H9 (cell line): ENCODE measurements at regions not wholly inside any gene's neighbourhood (a gene's known extent, or its start where the extent isn't known, plus 50 kb on each side); places are given as distances from the start of the nearest gene placed in this dataset.

Experiments
- DNase-seq: peaks from one replicate; pipeline ENCODE4 v3.0.0-alpha.2; 2017
- H2AFZ ChIP-seq: one replicate; pipeline ENCODE4 v1.6.1; 2013; ENCODE audit warnings: mild to moderate bottlenecking, low read length, control low read depth, moderate library complexity
- H2AK5ac ChIP-seq: 2 replicates; pipeline ENCODE4 v1.6.1; 2013; ENCODE audit warnings: low read length, control low read depth, mixed read lengths; ENCODE audit not compliant: insufficient read length
- H2BK120ac ChIP-seq: one replicate; pipeline ENCODE4 v1.6.1; 2013; ENCODE audit warnings: low read depth, mild to moderate bottlenecking, low read length, control low read depth, inconsistent platforms; ENCODE audit not compliant: poor library complexity, severe bottlenecking
- H2BK12ac ChIP-seq: 2 replicates; pipeline ENCODE4 v1.6.1; 2013; ENCODE audit warnings: low read length, control low read depth, mixed read lengths, low read depth; ENCODE audit not compliant: insufficient read length
- H2BK15ac ChIP-seq: 2 replicates; pipeline ENCODE4 v1.6.1; 2013; ENCODE audit warnings: low read depth, low read length, control low read depth
- H2BK20ac ChIP-seq: one replicate; pipeline ENCODE4 v1.6.1; 2013; ENCODE audit warnings: low read depth, mild to moderate bottlenecking, low read length, control low read depth, inconsistent platforms; ENCODE audit not compliant: poor library complexity, severe bottlenecking
- H2BK5ac ChIP-seq: 2 replicates; pipeline ENCODE4 v1.6.1; 2013; ENCODE audit warnings: low read length, control low read depth, mixed read lengths; ENCODE audit not compliant: insufficient read length
- H3K14ac ChIP-seq: 2 replicates; pipeline ENCODE4 v1.6.1; 2013; ENCODE audit warnings: low read length, control low read depth; ENCODE audit not compliant: insufficient read depth
- H3K18ac ChIP-seq: 2 replicates; pipeline ENCODE4 v1.6.1; 2013; ENCODE audit warnings: low read depth, mild to moderate bottlenecking, mixed read lengths, low read length, control low read depth; ENCODE audit not compliant: insufficient read length
- H3K23ac ChIP-seq: 2 replicates; pipeline ENCODE4 v1.6.1; 2013; ENCODE audit warnings: low read length, control low read depth, mixed read lengths, low read depth; ENCODE audit not compliant: insufficient read length
- H3K23me2 ChIP-seq: 2 replicates; pipeline ENCODE4 v1.6.1; 2013; ENCODE audit warnings: low read depth, mild to moderate bottlenecking, mixed read lengths, low read length, control low read depth; ENCODE audit not compliant: insufficient read length, poor library complexity, severe bottlenecking
- H3K27ac ChIP-seq: 2 replicates; pipeline ENCODE4 v1.5.1; 2013; ENCODE audit warnings: low read length, control low read depth, mixed read lengths, low read depth; ENCODE audit not compliant: insufficient read length
- H3K27me3 ChIP-seq: 2 replicates; pipeline ENCODE4 v1.6.1; 2013; ENCODE audit warnings: low read length, control low read depth, inconsistent platforms; ENCODE audit not compliant: insufficient read depth
- H3K4ac ChIP-seq: 2 replicates; pipeline ENCODE4 v1.6.1; 2013; ENCODE audit warnings: low read depth, mild to moderate bottlenecking, control low read depth, inconsistent platforms, low read length, moderate library complexity
- H3K4me1 ChIP-seq: 2 replicates; pipeline ENCODE4 v1.6.1; 2013; ENCODE audit warnings: low read length, control low read depth, inconsistent platforms; ENCODE audit not compliant: insufficient read depth
- H3K4me2 ChIP-seq: 2 replicates; pipeline ENCODE4 v1.6.1; 2013; ENCODE audit warnings: low read length, control low read depth, mixed read lengths; ENCODE audit not compliant: insufficient read length, insufficient read depth
- H3K56ac ChIP-seq: 2 replicates; pipeline ENCODE4 v1.6.1; 2013; ENCODE audit warnings: low read depth, mild to moderate bottlenecking, mixed read lengths, low read length, control low read depth; ENCODE audit not compliant: insufficient read length
- H3K79me1 ChIP-seq: 2 replicates; pipeline ENCODE4 v1.6.1; 2013; ENCODE audit warnings: low read depth, mild to moderate bottlenecking, moderate library complexity, low read length, control low read depth, inconsistent platforms; ENCODE audit not compliant: insufficient read depth, poor library complexity, severe bottlenecking
- H3K79me2 ChIP-seq: 2 replicates; pipeline ENCODE4 v1.6.1; 2013; ENCODE audit warnings: low read length, control low read depth, inconsistent platforms; ENCODE audit not compliant: insufficient read depth
- H3K9ac ChIP-seq: 2 replicates; pipeline ENCODE4 v1.6.1; 2013; ENCODE audit warnings: low read length, control low read depth, mixed read lengths; ENCODE audit not compliant: insufficient read length; ENCODE audit errors: extremely low read depth
- H3K9me3 ChIP-seq: one replicate; pipeline ENCODE4 v1.6.1; 2013; ENCODE audit warnings: low read depth, low read length, inconsistent platforms; ENCODE audit not compliant: control insufficient read depth
- H3T11ph ChIP-seq: one replicate; pipeline ENCODE4 v1.6.1; 2013; ENCODE audit warnings: mild to moderate bottlenecking, low read length, control low read depth, inconsistent platforms
- H4K20me1 ChIP-seq: one replicate; pipeline ENCODE4 v1.6.1; 2013; ENCODE audit not compliant: control insufficient read depth, insufficient read length, insufficient read depth
- H4K5ac ChIP-seq: 2 replicates; pipeline ENCODE4 v1.6.1; 2013; ENCODE audit warnings: low read depth, mild to moderate bottlenecking, mixed read lengths, low read length, control low read depth; ENCODE audit not compliant: insufficient read length
- H4K8ac ChIP-seq: replicated peaks from 2 replicates; pipeline ENCODE4 v1.6.1; 2013; ENCODE audit warnings: low read length, control low read depth, mixed read lengths, low read depth; ENCODE audit not compliant: insufficient read length
- H4K91ac ChIP-seq: 2 replicates; pipeline ENCODE4 v1.6.1; 2013; ENCODE audit warnings: low read depth, mild to moderate bottlenecking, moderate library complexity, mixed read lengths, low read length, control low read depth; ENCODE audit not compliant: insufficient read length
- H3K27ac Mint-ChIP-seq, 3 experiments: 2 replicates in 2 of 3; 3 replicates in 1 of 3; pipeline ENCODE4 v1.8.0; 2020 to 2021; ENCODE audit warnings: mixed read lengths in 3 of 3, mild to moderate bottlenecking in 1 of 3, moderate library complexity in 1 of 3
- H3K27me3 Mint-ChIP-seq: 2 replicates; pipeline ENCODE4 v1.8.0; 2021; ENCODE audit warnings: low read depth, mild to moderate bottlenecking, moderate library complexity, mixed read lengths
- H3K36me3 Mint-ChIP-seq, 3 experiments: 2 replicates in 2 of 3; 3 replicates in 1 of 3; pipeline ENCODE4 v1.8.0; 2020 to 2021; ENCODE audit warnings: low read depth in 3 of 3, mixed read lengths in 3 of 3; ENCODE audit not compliant: insufficient read depth in 1 of 3
- H3K4me1 Mint-ChIP-seq, 2 experiments: 2 replicates each; pipeline ENCODE4 v1.8.0; 2020; ENCODE audit warnings: mixed read lengths in 2 of 2
- H3K4me3 Mint-ChIP-seq, 2 experiments: 2 replicates in 1 of 2; 3 replicates in 1 of 2; pipeline ENCODE4 v1.8.0; 2020 to 2021; ENCODE audit warnings: mild to moderate bottlenecking in 2 of 2, mixed read lengths in 2 of 2, moderate library complexity in 1 of 2
- H3K9me3 Mint-ChIP-seq, 2 experiments: 2 replicates in 1 of 2; 3 replicates in 1 of 2; pipeline ENCODE4 v1.8.0; 2020; ENCODE audit warnings: mild to moderate bottlenecking in 2 of 2, mixed read lengths in 2 of 2, moderate library complexity in 1 of 2
- WGBS: extraction: QIAGEN DNeasy Blood & Tissue Kit; methylation state at CpG from one replicate; pipeline ENCODE4 v1.1.7; 2013; ENCODE audit warnings: missing lambda C conversion rate, low lambda C conversion rate, mixed read lengths; ENCODE audit not compliant: insufficient read length; ENCODE audit errors: extremely low coverage; 5-methylcytosine and 5-hydroxymethylcytosine counted together
- TF ChIP-seq, protein P1 (sequence below): fragments of 200-600 bp; sonication (generic); conservative IDR thresholded peaks from 3 replicates; pipeline ENCODE4 v1.8.0; 2021; ENCODE audit warnings: antibody characterized with exemption, mild to moderate bottlenecking

DNA sequence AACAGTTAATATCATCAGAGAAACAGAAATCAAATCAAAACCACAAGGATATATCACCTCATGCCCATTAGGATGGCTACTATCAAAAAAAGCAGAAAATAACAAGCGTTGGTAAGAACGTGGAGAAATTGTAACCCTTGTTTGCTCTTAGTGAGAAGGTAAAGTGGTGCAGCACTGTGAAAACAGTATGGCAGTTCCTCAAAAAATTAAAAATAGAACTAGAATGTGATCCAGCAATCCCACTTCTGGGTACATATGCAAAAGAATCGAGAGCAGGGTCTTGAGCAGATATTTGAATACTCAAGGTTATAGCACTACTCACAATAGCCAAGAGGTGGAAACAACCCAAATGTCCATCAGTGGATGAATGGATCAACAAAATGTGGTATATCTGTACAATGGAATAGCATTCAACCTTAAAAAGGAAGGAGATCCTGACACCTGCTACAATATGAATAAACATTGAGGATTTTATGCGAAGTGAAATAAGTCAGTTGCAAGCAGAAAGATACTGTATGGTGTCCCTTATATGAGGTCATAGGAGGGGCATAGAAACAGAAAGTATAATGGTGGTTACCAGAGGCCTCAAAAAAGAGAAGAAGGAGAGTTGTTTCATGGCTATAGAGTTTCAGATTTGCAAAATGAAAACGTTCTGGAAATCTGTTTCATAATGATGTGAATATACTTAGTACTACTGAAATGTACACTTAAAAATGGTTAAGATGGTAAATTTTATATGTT lies 131.0 kb upstream of the EEA1 start:
- Mint-ChIP-seq H3K4me3 (no peak overlapping the region), H3K27ac (no peak overlapping the region), H3K9me3 (no peaks in the 10 kb centered on the region), H3K36me3 (no peaks in the 10 kb centered on the region), H3K4me1 (peaks cover 20 to 24% of the 10 kb centered on the region in 2 experiments), H3K27me3 (peaks cover 5% of the 10 kb centered on the region)
- Histone ChIP-seq H2AK5ac (no peak overlapping the region), H3K79me2 (no peaks in the 10 kb centered on the region), H3K4me1 (peaks cover 5% of the 10 kb centered on the region; the same call in 1 of the 2 replicates), H3K27me3 (no peaks in the 10 kb centered on the region), H2AFZ (no peak overlapping the region), H3K56ac (no peak overlapping the region), H2BK120ac (no peak overlapping the region), H3K4ac (no peak overlapping the region), H3K79me1 (no peaks in the 10 kb centered on the region), H3T11ph (no peak overlapping the region), H3K23me2 (no peaks in the 10 kb centered on the region), H4K8ac (no peak overlapping the region), H3K23ac (no peak overlapping the region), H2BK15ac (no peak overlapping the region), H4K5ac (no peak overlapping the region), H3K9ac (no peak overlapping the region), H3K4me2 (no peak overlapping the region), H3K14ac (no peak overlapping the region), H2BK20ac (no peak overlapping the region), H4K20me1 (no peaks in the 10 kb centered on the region), H3K9me3 (no peaks in the 10 kb centered on the region), H3K18ac (no peak overlapping the region), H4K91ac (no peak overlapping the region), H2BK5ac (no peak overlapping the region), H3K27ac (no peak overlapping the region), H2BK12ac (no peak overlapping the region)
- DNase-seq, result no peak
- TF ChIP-seq, protein P1, sequence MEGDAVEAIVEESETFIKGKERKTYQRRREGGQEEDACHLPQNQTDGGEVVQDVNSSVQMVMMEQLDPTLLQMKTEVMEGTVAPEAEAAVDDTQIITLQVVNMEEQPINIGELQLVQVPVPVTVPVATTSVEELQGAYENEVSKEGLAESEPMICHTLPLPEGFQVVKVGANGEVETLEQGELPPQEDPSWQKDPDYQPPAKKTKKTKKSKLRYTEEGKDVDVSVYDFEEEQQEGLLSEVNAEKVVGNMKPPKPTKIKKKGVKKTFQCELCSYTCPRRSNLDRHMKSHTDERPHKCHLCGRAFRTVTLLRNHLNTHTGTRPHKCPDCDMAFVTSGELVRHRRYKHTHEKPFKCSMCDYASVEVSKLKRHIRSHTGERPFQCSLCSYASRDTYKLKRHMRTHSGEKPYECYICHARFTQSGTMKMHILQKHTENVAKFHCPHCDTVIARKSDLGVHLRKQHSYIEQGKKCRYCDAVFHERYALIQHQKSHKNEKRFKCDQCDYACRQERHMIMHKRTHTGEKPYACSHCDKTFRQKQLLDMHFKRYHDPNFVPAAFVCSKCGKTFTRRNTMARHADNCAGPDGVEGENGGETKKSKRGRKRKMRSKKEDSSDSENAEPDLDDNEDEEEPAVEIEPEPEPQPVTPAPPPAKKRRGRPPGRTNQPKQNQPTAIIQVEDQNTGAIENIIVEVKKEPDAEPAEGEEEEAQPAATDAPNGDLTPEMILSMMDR, result no peak
- no CpG with 5 or more reads among the region's 5 CpGs for WGBS
